Adrenal gland (tissue), 9 donors: ENCODE measurements at regions not wholly inside any gene's neighbourhood (a gene's known extent, or its start where the extent isn't known, plus 50 kb on each side); places are given as distances from the start of the nearest gene placed in this dataset.

ENCODE experiments used
- DNase-seq, 7 donors: peaks; one replicate each; pipeline ENCODE4 v3.0.0-alpha.2; 2019 to 2020
- H3K27ac ChIP-seq, 5 donors: fragments of 200-600 bp; sonication (generic) in 4 of 5; 1 replicate in 3 of 5; 2 replicates in 2 of 5; pipeline versions ENCODE4 v1.5.1 to v1.8.0; 2016 to 2020; ENCODE audit warnings: mild to moderate bottlenecking in 1 of 5
- H3K27me3 ChIP-seq: fragments of 200-600 bp; 2 replicates; pipeline ENCODE4 v1.8.0; 2021
- H3K36me3 ChIP-seq, 2 donors: fragments of 200-600 bp; replicated peaks in 1 of 2; 1 replicate in 1 of 2; 2 replicates in 1 of 2; pipeline versions ENCODE4 v1.5.1 to v1.8.0; 2018 to 2022
- H3K4me1 ChIP-seq, 2 donors: fragments of 200-600 bp; replicated peaks in 1 of 2; 1 replicate in 1 of 2; 2 replicates in 1 of 2; pipeline versions ENCODE4 v1.5.1 to v1.8.0; 2018 to 2021
- H3K4me3 ChIP-seq, 4 donors: fragments of 200-600 bp; sonication (generic) in 3 of 4; one replicate each; pipeline ENCODE4 v1.5.1; 2016 to 2018
- H3K9me3 ChIP-seq, 3 donors: fragments of 200-600 bp; sonication (generic) in 1 of 3; replicated peaks in 1 of 3; 1 replicate in 2 of 3; 2 replicates in 1 of 3; pipeline versions ENCODE4 v1.5.1 to v1.8.0; 2016 to 2021
- CTCF ChIP-seq, 6 experiments: fragments of 450-650 bp in 4 of 6; fragments of 200-600 bp in 2 of 6; sonication (generic) in 1 of 6; IDR thresholded peaks; 1 replicate in 5 of 6; 2 replicates in 1 of 6; pipeline versions ENCODE4 v1.5.1 to v1.8.0; 2016 to 2021; ENCODE audit warnings: antibody characterized with exemption in 6 of 6, mild to moderate bottlenecking in 2 of 6, moderate library complexity in 1 of 6
- POLR2A ChIP-seq, 2 donors: fragments of 450-650 bp; IDR thresholded peaks; one replicate each; pipeline ENCODE4 v1.6.1; 2017; ENCODE audit warnings: antibody characterized with exemption in 2 of 2, mild to moderate bottlenecking in 2 of 2, moderate library complexity in 1 of 2
- WGBS, 4 donors: extraction: QIAGEN DNeasy Blood & Tissue Kit in 2 of 4; methylation state at CpG; one replicate each; pipeline versions ENCODE4 v1.1.5 to v1.1.7; 2013 to 2017; 5-methylcytosine and 5-hydroxymethylcytosine counted together
- intact Hi-C, 2 donors: fragments of 100-400 bp; cut with DNase I; formaldehyde crosslinking; loops; one replicate each; pipeline versions ENCODE4 v1.14.1 to v1.15.0; 2022 to 2023
- donor health status: healthy with polysubstance abuse.
- donor health status: Bipolar disorder and iron deficiency.
- donor health status: DM: yes; HTN: yes; CAD: no.
- donor health status: DM: no; HTN: no; CAD: no.
- donor health status: DM: no; HTN: no; CAD: no.

DNA sequence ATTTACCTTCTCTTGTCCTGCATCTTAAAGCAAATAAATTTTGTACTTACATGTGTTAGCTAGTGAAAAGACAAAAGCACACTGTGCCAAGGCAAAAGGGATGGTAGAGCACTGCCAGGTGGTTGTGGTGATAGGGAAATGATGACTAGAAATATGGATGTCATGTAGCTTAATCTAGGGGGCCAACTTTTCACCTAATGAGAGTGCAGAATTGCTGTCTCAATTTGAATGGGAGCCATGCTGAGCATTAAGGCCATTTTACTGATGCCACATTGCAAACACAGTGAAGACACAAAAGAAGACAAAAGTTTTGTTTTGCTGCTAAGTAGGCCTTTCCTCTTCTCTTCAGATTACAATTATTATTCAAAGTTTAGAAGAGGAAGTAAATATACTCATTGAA, 274.7 kb downstream of the PDCD6IP start:
- H3K4me3 ChIP-seq, result no peak overlapping the region
- no peaks in the 10 kb centered on the region for H3K9me3 ChIP-seq
- no peak for DNase-seq
- no peaks in the 10 kb centered on the region for H3K27me3 ChIP-seq
- H3K36me3 ChIP-seq, result no peaks in the 10 kb centered on the region
- no peaks in the 10 kb centered on the region for H3K4me1 ChIP-seq
- intact Hi-C loops, result no loop called here
- H3K27ac ChIP-seq, result no peak overlapping the region
- TF ChIP-seq CTCF (IDR thresholded peaks at IDR 0.05) (no peak), POLR2A (IDR thresholded peaks at IDR 0.05) (no peak)

- WGBS, 4 donors, result 80 to 95% (median 84%) methylated on average over 1 of the region's 1 CpG
- no peak overlapping the region for H3K4me3 ChIP-seq
- H3K27me3 ChIP-seq, result no peaks in the 10 kb centered on the region
- no peak overlapping the region for H3K27ac ChIP-seq
- H3K36me3 ChIP-seq, result no peaks in the 10 kb centered on the region
- TF ChIP-seq POLR2A (IDR thresholded peaks at IDR 0.05), result no peak
- TF ChIP-seq CTCF (IDR thresholded peaks at IDR 0.05), result no peak
- no peak for DNase-seq
- H3K4me1 ChIP-seq, result no peaks in the 10 kb centered on the region
- intact Hi-C loops, result no loop called here
- H3K9me3 ChIP-seq, result no peaks in the 10 kb centered on the region
Measured at GRCh38 chr3:34073961-34074360, 275.5 kb downstream of the PDCD6IP start.

GRCh38 chr3:34075975-34076374, 277.5 kb downstream of the PDCD6IP start:
- 86 to 95% (median 88%) methylated on average over 8 of the region's 8 CpGs for WGBS, 4 donors
- intact Hi-C loops, result no loop called here
- TF ChIP-seq CTCF (IDR thresholded peaks at IDR 0.05), result no peak
- TF ChIP-seq POLR2A (IDR thresholded peaks at IDR 0.05), result no peak
- H3K4me3 ChIP-seq, result no peak overlapping the region
- H3K4me1 ChIP-seq, result no peaks in the 10 kb centered on the region
- H3K9me3 ChIP-seq, result no peaks in the 10 kb centered on the region
- no peak for DNase-seq
- H3K27ac ChIP-seq, result no peak overlapping the region
- no peaks in the 10 kb centered on the region for H3K27me3 ChIP-seq
- H3K36me3 ChIP-seq, result no peaks in the 10 kb centered on the region

- Histone ChIP-seq H3K27ac (no peak overlapping the region), H3K36me3 (no peaks in the 10 kb centered on the region), H3K4me1 (no peaks in the 10 kb centered on the region), H3K4me3 (no peak overlapping the region), H3K27me3 (no peaks in the 10 kb centered on the region), H3K9me3 (no peaks in the 10 kb centered on the region)
- DNase-seq, result no peak
- TF ChIP-seq CTCF (IDR thresholded peaks at IDR 0.05), result no peak
- TF ChIP-seq POLR2A (IDR thresholded peaks at IDR 0.05), result no peak
- 59 to 73% (median 66%) methylated on average over 13 of the region's 13 CpGs for WGBS, 4 donors
- intact Hi-C loops, result no loop called here
Measured at GRCh38 chr3:34077417-34078195, 279.2 kb downstream of the PDCD6IP start.
